ENCODE measurements at regions not wholly inside any gene's neighbourhood (a gene's known extent, or its start where the extent isn't known, plus 50 kb on each side); places are given as distances from the start of the nearest gene placed in this dataset.

DNA sequence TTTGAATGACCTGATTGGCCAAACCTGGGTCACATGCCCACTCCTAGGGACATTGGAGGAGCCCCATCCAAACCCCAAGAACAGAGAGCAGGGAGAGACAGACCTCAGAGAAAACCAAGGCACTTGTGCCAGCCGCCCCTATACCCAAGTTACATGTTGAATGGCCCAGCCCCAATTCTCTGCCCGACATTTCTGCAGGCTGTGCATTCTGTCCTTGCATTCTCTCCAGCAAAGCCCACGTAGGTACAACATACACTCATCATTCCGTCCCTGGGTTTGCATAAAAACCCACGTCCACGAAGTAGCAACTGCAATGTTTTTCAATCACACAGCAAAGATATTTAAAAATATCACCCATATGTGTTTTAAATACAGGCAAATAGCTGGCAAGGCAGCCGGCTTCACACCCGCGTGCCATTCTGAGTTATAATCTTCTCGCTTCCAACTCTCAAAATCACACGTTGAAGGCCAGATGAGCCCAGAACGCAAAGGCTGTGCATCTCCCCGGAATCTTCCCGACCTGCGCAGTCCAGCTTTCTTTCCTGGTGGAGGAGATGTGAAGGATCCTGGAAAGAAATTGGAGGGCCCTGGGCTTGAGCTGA lies 91.7 kb upstream of the MYL2 start:
- no peaks in the 10 kb centered on the region for H3K9me3 ChIP-seq (ENCODE audit: control insufficient read depth in 4 of 4, low read length in 3 of 4)
- TF ChIP-seq FOXA2 (IDR thresholded peaks at IDR 0.05) (no peak), JUND (IDR thresholded peaks at IDR 0.05) (no peak), RXRA (IDR thresholded peaks at IDR 0.05) (no peak), TAF1 (conservative IDR thresholded peaks at IDR 0.05) (no peak), HNF4A (conservative IDR thresholded peaks at IDR 0.05) (no peak), RAD21 (IDR thresholded peaks at IDR 0.05) (no peak), NR2F2 (IDR thresholded peaks at IDR 0.05) (no peak), YY1 (IDR thresholded peaks at IDR 0.05) (no peak), GABPA (IDR thresholded peaks at IDR 0.05 in 1 of 2, conservative IDR thresholded peaks at IDR 0.05 in 1 of 2) (no peak), FOXA1 (IDR thresholded peaks at IDR 0.05) (no peak)
- TF ChIP-seq, protein P1, sequence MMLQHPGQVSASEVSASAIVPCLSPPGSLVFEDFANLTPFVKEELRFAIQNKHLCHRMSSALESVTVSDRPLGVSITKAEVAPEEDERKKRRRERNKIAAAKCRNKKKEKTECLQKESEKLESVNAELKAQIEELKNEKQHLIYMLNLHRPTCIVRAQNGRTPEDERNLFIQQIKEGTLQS (IDR thresholded peaks at IDR 0.05), result no peak
- TF ChIP-seq, protein P2, sequence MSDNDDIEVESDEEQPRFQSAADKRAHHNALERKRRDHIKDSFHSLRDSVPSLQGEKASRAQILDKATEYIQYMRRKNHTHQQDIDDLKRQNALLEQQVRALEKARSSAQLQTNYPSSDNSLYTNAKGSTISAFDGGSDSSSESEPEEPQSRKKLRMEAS (IDR thresholded peaks at IDR 0.05), result no peak
- TF ChIP-seq, protein P3, sequence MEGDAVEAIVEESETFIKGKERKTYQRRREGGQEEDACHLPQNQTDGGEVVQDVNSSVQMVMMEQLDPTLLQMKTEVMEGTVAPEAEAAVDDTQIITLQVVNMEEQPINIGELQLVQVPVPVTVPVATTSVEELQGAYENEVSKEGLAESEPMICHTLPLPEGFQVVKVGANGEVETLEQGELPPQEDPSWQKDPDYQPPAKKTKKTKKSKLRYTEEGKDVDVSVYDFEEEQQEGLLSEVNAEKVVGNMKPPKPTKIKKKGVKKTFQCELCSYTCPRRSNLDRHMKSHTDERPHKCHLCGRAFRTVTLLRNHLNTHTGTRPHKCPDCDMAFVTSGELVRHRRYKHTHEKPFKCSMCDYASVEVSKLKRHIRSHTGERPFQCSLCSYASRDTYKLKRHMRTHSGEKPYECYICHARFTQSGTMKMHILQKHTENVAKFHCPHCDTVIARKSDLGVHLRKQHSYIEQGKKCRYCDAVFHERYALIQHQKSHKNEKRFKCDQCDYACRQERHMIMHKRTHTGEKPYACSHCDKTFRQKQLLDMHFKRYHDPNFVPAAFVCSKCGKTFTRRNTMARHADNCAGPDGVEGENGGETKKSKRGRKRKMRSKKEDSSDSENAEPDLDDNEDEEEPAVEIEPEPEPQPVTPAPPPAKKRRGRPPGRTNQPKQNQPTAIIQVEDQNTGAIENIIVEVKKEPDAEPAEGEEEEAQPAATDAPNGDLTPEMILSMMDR (IDR thresholded peaks at IDR 0.05; ENCODE audit: low read depth, low read length, missing input control), result no peak
- H3K27ac ChIP-seq (ENCODE audit: low read depth in 1 of 2, low read length in 2 of 2), result no peak overlapping the region
- no peak overlapping the region for H3K4me3 ChIP-seq (ENCODE audit: low read depth in 1 of 3, low read length in 3 of 3)
- H3K9ac ChIP-seq (ENCODE audit: low read depth in 1 of 2, low read length in 2 of 2), result no peak overlapping the region
- WGBS, result 94% methylated on average over 15 of the region's 15 CpGs
- no peaks in the 10 kb centered on the region for H3K27me3 ChIP-seq (ENCODE audit: control insufficient read depth in 4 of 4, insufficient read depth in 4 of 4, low read length in 3 of 4)
- H3K36me3 ChIP-seq (ENCODE audit: control insufficient read depth in 4 of 4, insufficient read depth in 3 of 4, low read depth in 1 of 4, low read length in 3 of 4), result no peaks in the 10 kb centered on the region
- no peak for DNase-seq (ENCODE audit: low spot score)
- no peaks in the 10 kb centered on the region for H3K4me1 ChIP-seq (ENCODE audit: control insufficient read depth in 4 of 4, insufficient read depth in 4 of 4, low read length in 3 of 4)

DNA sequence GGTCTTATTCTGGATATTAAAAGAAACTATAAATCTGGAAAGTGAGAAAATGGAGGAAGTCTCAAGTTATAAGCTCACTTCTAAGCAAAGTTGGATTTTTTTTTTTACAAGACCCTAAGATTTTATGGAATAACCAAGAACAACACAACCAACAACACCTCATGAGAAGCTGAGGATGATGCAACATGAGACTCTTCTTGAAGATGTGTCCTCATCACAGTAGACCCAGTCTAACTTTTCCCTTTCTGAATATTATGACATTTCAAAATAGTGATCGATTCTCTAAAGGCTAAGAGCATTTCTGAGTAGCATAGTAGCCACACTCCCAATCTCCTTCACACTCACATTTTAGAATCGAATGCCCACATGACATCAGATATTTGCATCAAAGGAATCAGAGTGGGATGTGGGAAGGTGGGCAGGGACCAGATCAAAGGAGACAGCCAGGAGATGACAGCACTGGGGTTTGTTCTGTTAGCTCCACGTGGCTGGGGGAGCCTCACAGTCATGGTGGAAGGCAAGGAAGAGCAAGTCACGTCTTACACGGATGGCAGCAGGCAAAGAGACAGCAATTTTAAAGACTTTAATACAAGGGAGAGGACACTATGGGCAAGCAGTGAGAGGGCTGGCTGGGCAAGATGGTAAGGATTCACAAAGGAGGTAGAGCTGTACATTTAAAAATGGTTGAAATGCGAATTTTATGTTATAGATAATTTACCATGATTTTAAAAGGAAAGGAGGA lies 90.7 kb upstream of the MYL2 start:
- no peak overlapping the region for H3K27ac ChIP-seq (ENCODE audit: low read depth in 1 of 2, low read length in 2 of 2)
- WGBS, result 76% methylated on average over 6 of the region's 6 CpGs
- H3K36me3 ChIP-seq (ENCODE audit: control insufficient read depth in 4 of 4, insufficient read depth in 3 of 4, low read depth in 1 of 4, low read length in 3 of 4), result no peaks in the 10 kb centered on the region
- no peaks in the 10 kb centered on the region for H3K9me3 ChIP-seq (ENCODE audit: control insufficient read depth in 4 of 4, low read length in 3 of 4)
- no peak for TF ChIP-seq JUND (IDR thresholded peaks at IDR 0.05)
- TF ChIP-seq FOXA1 (IDR thresholded peaks at IDR 0.05), result no peak
- TF ChIP-seq TAF1 (conservative IDR thresholded peaks at IDR 0.05), result no peak
- TF ChIP-seq FOXA2 (IDR thresholded peaks at IDR 0.05), result no peak
- no peak for TF ChIP-seq SP1 (IDR thresholded peaks at IDR 0.05)
- TF ChIP-seq HNF4A (conservative IDR thresholded peaks at IDR 0.05), result no peak
- TF ChIP-seq GABPA (IDR thresholded peaks at IDR 0.05 in 1 of 2, conservative IDR thresholded peaks at IDR 0.05 in 1 of 2), result no peak
- no peak for TF ChIP-seq YY1 (IDR thresholded peaks at IDR 0.05)
- TF ChIP-seq, protein P4, sequence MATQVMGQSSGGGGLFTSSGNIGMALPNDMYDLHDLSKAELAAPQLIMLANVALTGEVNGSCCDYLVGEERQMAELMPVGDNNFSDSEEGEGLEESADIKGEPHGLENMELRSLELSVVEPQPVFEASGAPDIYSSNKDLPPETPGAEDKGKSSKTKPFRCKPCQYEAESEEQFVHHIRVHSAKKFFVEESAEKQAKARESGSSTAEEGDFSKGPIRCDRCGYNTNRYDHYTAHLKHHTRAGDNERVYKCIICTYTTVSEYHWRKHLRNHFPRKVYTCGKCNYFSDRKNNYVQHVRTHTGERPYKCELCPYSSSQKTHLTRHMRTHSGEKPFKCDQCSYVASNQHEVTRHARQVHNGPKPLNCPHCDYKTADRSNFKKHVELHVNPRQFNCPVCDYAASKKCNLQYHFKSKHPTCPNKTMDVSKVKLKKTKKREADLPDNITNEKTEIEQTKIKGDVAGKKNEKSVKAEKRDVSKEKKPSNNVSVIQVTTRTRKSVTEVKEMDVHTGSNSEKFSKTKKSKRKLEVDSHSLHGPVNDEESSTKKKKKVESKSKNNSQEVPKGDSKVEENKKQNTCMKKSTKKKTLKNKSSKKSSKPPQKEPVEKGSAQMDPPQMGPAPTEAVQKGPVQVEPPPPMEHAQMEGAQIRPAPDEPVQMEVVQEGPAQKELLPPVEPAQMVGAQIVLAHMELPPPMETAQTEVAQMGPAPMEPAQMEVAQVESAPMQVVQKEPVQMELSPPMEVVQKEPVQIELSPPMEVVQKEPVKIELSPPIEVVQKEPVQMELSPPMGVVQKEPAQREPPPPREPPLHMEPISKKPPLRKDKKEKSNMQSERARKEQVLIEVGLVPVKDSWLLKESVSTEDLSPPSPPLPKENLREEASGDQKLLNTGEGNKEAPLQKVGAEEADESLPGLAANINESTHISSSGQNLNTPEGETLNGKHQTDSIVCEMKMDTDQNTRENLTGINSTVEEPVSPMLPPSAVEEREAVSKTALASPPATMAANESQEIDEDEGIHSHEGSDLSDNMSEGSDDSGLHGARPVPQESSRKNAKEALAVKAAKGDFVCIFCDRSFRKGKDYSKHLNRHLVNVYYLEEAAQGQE (IDR thresholded peaks at IDR 0.05), result no peak
- TF ChIP-seq, protein P3 (IDR thresholded peaks at IDR 0.05; ENCODE audit: low read depth, low read length, missing input control), result no peak
- TF ChIP-seq EGR1 (IDR thresholded peaks at IDR 0.05; ENCODE audit: low read depth in 2 of 2), result no peak
- TF ChIP-seq, protein P2 (IDR thresholded peaks at IDR 0.05), result no peak
- no peak for DNase-seq (ENCODE audit: low spot score)
- H3K4me1 ChIP-seq (ENCODE audit: control insufficient read depth in 4 of 4, insufficient read depth in 4 of 4, low read length in 3 of 4), result no peaks in the 10 kb centered on the region
- H3K4me3 ChIP-seq (ENCODE audit: low read depth in 1 of 3, low read length in 3 of 3), result no peak overlapping the region
- H3K9ac ChIP-seq (ENCODE audit: low read depth in 1 of 2, low read length in 2 of 2), result no peak overlapping the region
- no peaks in the 10 kb centered on the region for H3K27me3 ChIP-seq (ENCODE audit: control insufficient read depth in 4 of 4, insufficient read depth in 4 of 4, low read length in 3 of 4)
